ENCODE measurements at regions not wholly inside any gene's neighbourhood (a gene's known extent, or its start where the extent isn't known, plus 50 kb on each side); places are given as distances from the start of the nearest gene placed in this dataset.

DNA sequence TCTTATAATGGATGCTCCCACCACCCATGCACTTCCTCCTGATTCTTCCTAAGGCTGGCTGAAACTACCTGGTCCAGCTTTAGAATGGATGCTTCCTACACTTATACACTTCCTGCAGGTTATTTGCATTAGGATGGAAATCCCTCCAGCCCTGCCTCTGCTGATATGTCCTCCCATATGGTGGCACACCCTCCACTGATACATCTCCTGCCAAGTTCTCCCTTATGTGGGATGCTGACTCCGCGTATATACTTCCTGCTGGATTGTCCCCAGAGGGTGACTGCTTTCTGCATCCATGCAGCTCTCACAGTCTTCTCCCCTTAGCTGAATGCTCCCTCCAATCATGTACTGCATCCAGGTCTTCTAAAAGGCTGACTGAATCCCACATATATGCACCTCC, 254.6 kb upstream of the FAM47C start:
- TF ChIP-seq NFIC (IDR thresholded peaks at IDR 0.05): no peak
- no peak for TF ChIP-seq FOXM1 (IDR thresholded peaks at IDR 0.05; ENCODE audit: borderline replicate concordance, low read depth)
- no peak for TF ChIP-seq TAF1 (IDR thresholded peaks at IDR 0.05; ENCODE audit: low read depth)
- TF ChIP-seq, protein P1, sequence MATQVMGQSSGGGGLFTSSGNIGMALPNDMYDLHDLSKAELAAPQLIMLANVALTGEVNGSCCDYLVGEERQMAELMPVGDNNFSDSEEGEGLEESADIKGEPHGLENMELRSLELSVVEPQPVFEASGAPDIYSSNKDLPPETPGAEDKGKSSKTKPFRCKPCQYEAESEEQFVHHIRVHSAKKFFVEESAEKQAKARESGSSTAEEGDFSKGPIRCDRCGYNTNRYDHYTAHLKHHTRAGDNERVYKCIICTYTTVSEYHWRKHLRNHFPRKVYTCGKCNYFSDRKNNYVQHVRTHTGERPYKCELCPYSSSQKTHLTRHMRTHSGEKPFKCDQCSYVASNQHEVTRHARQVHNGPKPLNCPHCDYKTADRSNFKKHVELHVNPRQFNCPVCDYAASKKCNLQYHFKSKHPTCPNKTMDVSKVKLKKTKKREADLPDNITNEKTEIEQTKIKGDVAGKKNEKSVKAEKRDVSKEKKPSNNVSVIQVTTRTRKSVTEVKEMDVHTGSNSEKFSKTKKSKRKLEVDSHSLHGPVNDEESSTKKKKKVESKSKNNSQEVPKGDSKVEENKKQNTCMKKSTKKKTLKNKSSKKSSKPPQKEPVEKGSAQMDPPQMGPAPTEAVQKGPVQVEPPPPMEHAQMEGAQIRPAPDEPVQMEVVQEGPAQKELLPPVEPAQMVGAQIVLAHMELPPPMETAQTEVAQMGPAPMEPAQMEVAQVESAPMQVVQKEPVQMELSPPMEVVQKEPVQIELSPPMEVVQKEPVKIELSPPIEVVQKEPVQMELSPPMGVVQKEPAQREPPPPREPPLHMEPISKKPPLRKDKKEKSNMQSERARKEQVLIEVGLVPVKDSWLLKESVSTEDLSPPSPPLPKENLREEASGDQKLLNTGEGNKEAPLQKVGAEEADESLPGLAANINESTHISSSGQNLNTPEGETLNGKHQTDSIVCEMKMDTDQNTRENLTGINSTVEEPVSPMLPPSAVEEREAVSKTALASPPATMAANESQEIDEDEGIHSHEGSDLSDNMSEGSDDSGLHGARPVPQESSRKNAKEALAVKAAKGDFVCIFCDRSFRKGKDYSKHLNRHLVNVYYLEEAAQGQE (IDR thresholded peaks at IDR 0.05; ENCODE audit: low read depth): no peak
- no peak for TF ChIP-seq RAD21 (IDR thresholded peaks at IDR 0.05; ENCODE audit: low read depth)
- TF ChIP-seq, protein P2, sequence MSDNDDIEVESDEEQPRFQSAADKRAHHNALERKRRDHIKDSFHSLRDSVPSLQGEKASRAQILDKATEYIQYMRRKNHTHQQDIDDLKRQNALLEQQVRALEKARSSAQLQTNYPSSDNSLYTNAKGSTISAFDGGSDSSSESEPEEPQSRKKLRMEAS (IDR thresholded peaks at IDR 0.05): no peak
- no peak for TF ChIP-seq CREB1 (IDR thresholded peaks at IDR 0.05; ENCODE audit: low read depth)
- TF ChIP-seq EP300 (IDR thresholded peaks at IDR 0.05; ENCODE audit: borderline replicate concordance): no peak
- no peak for TF ChIP-seq YY1 (IDR thresholded peaks at IDR 0.05; ENCODE audit: low read depth)
- TF ChIP-seq ZBTB7A (IDR thresholded peaks at IDR 0.05; ENCODE audit: low read depth): no peak
- no peak for TF ChIP-seq EGR1 (IDR thresholded peaks at IDR 0.05)

Data from Ishikawa (cell line).